HUDEP-2 (cell line): ENCODE measurements at regions not wholly inside any gene's neighbourhood (a gene's known extent, or its start where the extent isn't known, plus 50 kb on each side); places are given as distances from the start of the nearest gene placed in this dataset.
A peak's percentile ranks its signal among the peaks of the same experiment; 100 is the strongest.
"Not testable (repeated sequence)": the region's sequence is repeated elsewhere in the genome, so short reads cannot be mapped to it uniquely, and the experiment has no call there.

Experiments
- DNase-seq, 76 experiments: peaks; one replicate each; lab custom pipeline; 2025; ENCODE audit not compliant: unreplicated experiment in 76 of 76; lab: John Stamatoyannopoulos, UW

DNA sequence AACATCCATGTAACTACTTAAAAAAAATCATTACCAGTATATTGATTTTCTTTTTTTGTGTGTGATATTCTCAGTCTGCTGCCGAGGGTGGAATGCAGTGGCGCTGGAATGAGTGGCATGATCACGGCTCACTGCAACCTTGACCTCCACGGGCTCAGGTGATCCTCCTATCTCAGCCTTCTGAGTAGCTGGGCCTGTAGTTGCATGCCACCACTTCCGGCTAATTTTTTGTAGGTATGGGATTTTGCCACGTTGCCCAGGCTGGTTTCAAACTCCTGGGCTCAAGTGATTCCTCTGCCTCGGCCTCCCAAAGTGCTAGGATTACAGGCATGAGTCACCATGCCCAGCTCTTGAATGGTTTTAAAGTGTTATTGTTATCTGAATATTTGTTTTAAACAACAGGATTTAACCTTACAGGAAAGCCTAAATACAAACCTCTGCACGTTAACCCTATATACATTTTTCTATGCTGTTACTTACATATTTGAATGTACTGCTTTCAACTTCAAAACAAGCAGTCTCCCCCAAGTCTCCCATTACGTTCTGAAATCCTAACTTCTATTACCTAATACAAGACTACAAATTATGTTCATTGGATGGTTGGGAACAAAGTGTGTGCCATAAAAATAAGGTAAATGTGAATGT lies 61.7 kb downstream of the KPNA2 start:
- no peak for DNase-seq

- DNase-seq = not testable (repeated sequence)
Observed at GRCh38 chr17:68099341-68099753, 63.8 kb downstream of the KPNA2 start.

DNA sequence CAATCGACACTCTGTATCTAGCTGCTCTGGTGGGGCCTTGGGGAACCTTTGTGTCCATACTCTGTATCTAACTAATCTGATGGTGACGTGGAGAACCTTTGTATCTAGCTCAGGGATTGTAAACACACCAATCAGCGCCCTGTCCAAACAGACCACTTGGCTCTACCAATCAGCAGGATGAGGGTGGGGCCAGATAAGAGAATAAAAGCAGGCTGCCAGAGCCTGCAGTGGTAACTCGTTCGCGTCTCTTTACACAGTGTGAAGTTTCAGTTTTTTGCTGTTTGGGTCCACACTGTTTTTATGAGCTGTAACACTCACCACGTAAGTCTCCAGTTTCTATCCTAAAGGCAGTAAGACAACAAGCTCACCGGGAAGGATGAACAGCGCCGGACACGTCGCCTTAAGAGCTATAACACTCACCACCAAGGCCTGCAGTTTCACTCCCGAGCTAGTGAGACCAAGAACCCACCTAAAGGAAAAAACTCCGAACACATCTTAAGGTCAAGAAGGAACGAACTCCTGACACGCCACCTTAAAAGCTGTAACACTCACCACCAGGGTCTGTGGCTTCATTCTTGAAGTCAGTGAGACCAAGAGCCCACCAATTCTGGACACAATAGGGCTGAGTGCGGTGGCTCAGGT lies 64.6 kb downstream of the KPNA2 start:
- DNase-seq = no peak

- peak in 63 of 76 experiments; percentile 5 to 75 (median 51) for DNase-seq
Observed at GRCh38 chr17:68101075-68101986, 65.8 kb downstream of the KPNA2 start.

DNA sequence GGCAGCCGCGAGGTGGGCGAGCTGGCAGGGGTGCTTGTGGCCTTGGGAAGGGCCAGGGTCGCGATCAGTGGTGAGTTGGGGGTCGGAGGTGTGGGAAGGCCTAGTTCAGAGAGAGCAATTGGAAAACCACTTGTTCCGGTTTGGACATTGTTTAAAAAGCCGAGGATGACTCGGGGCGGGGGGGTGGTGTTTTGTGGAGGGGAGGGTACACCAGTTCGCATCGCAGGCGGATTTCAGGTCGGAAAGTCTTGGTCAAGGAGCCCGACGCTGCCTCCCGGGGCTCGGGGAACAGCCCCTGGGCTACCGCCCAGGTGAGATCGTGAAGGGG lies 66.4 kb downstream of the KPNA2 start:
- no peak for DNase-seq

- peak in 2 of 76 experiments; percentile 3 for DNase-seq
Observed at GRCh38 chr17:68102318-68102758, 66.8 kb downstream of the KPNA2 start.

DNA sequence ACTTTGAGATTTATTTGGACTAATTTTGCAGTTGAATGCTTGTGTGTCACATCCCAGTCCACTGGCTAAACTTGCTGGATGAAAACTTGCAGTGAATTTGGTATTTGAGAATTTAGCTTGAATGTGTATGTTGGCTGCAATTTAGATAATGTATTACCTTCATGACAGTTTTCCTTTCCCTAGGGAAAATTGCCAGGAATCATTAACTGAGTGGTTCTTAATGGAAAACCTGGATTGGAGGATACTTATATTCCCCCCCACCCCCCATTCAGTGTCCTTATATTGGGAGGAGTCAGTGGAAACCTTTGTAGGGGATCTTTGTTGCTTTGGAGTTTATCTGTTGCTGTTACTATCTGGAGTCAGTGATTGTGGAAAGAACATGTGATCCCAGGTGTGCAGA lies 67.6 kb downstream of the KPNA2 start:
- DNase-seq = no peak

DNA sequence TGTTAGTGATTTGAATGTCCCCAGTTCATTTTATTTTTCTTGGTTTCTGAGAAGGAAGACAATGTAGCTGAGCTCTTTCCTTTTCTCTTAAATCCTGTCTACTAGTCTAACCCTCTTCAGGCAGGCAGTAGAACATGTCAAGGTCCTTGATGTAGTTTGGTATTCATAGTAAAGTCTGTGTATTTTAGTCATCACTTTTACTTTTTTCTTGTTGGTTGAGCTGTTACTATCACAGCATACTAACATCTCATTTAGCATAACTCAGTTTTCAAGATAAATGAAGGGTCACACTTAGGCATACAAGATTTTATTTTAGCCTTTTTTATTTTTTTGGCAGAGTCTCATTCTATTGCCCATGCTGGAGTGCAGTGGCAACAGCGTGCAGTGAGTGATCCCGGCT lies 70.5 kb downstream of the KPNA2 start:
- no peak for DNase-seq

- no peak for DNase-seq
Observed at GRCh38 chr17:68107373-68107772, 71.8 kb downstream of the KPNA2 start.

- no peak for DNase-seq
Observed at GRCh38 chr17:68108313-68109000, 72.9 kb downstream of the KPNA2 start.

- not testable (repeated sequence) for DNase-seq
Observed at GRCh38 chr17:68109404-68109803, 73.9 kb downstream of the KPNA2 start.

DNA sequence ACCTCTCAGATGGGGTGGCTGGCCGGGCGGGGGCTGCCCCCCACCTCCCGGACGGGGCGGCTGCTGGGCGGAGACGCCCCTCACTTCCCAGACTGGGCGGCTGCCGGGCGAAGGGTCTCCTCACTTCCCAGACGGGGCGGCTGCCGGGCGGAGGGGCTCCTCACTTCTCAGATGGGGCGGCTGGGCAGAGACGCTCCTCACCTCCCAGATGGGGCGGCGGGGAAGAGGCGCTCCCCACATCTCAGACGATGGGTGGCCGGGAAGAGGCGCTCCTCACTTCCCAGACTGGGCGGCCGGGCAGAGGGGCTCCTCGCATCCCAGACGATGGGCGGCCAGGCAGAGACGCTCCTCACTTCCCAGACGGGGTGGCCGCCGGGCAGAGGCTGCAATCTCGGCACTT lies 80.7 kb downstream of the KPNA2 start:
- not testable (repeated sequence) for DNase-seq

- no peak for DNase-seq
Observed at GRCh38 chr17:68122587-68122986, 87.1 kb downstream of the KPNA2 start.

- DNase-seq = no peak
Observed at GRCh38 chr17:68125111-68125870, 89.8 kb downstream of the KPNA2 start.

DNA sequence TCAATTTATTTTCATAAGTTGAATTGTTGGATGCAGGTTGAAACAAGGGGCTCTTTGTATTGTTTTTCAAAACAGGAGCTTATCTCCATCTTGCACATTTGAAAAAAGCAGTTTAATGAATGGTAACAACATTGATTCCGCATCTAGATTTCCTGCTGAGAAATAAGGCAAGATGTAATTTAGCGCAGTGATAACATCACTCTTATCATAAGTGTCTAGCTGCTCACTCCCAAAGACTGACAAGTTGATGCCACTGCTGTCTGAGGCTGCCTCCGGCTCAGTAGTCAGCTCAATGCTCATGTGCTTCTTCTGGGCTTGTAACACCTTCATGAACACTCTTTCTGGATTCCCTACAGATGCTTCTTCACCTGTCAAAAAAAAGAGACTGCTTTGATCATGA lies 92.4 kb downstream of the KPNA2 start:
- no peak for DNase-seq

DNA sequence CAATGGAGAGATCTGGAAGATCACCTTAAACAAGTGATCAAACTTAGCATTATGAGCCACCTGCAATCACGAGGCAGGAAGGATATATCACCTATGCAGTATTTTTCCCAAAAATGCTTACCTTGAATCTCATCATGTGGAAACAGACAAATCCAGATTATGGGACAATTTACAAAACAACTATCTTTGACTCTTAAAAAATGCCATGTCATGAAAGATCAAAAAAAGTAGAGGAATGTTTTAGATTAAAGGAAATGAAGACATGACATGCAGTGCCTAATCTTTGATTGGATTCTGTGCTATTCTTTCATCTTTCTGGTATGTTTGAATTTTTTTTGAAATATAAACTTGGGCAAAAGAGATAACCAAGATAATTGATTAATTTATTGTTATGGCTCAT lies 95.9 kb downstream of the KPNA2 start:
- DNase-seq = no peak

- DNase-seq = no peak
Observed at GRCh38 chr17:68133346-68134045, 98.0 kb downstream of the KPNA2 start.

DNA sequence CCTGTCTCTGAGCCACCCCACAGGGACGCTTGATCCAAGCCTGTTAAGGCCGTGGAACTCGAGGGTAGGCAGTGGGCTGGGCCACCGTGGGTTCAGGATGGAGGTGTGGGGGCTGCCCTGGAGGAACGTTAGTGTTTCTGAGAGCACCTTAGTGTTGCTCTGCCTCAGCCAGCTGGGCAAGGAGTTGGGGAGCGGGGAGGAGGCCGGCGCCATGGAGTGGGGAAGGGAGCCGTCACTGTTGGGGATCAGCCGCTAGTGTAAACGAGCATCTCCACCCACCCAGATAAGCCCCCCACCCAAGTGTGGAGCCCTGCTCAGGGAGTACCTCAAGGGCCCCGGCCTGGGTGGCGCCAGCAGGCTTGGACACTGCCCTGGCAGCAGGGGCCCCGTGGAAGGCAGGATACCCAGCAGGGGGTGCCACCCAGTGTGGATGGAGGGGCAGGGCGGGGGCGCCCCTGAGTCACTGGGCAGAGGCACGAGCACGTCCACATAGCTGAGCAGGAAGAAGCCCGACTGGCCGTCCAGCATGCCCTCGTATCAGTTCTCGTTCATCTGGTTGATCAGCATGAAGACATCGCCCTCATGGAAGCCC lies 98.6 kb downstream of the KPNA2 start:
- DNase-seq = no peak

DNA sequence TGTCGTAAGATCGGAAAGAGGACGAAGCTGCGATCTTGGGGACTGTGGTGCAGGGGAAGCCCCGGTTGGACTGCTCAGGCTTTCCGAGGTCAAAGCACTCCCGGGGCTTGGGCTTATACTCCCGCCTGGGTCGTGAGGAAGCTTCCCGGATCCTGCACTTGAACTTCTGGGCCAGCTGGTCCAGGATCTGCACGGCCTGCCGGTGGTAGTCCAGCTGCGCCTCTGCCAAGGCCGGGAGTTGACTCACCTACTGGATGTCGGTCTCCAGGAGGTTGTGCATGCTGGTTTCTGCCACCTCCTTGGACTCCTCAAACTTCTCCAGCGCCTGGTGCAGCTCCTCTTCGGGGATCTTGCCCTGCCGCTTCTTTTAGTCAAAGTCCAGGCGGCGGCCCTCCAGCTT lies 99.2 kb downstream of the KPNA2 start:
- no peak for DNase-seq
